Fibroblast of skin of left biceps (primary cell): ENCODE measurements at regions not wholly inside any gene's neighbourhood (a gene's known extent, or its start where the extent isn't known, plus 50 kb on each side); places are given as distances from the start of the nearest gene placed in this dataset.
A peak's percentile ranks its signal among the peaks of the same experiment; 100 is the strongest.

Source experiments
- DNase-seq, 2 experiments: peaks; one replicate each; pipeline ENCODE4 v3.0.0-alpha.2; 2013; ENCODE audit warnings: low read depth in 2 of 2

GRCh38 chr18:44582456-44582855 lies 98.2 kb upstream of the SETBP1 start:
- no peak for DNase-seq

GRCh38 chr18:44584900-44585299 lies 95.8 kb upstream of the SETBP1 start:
- DNase-seq = no peak

- no peak for DNase-seq
Observed at GRCh38 chr18:44586782-44587524, 93.7 kb upstream of the SETBP1 start.

- no peak for DNase-seq
Observed at GRCh38 chr18:44588508-44588907, 92.2 kb upstream of the SETBP1 start.

GRCh38 chr18:44589693-44590355 lies 90.9 kb upstream of the SETBP1 start:
- DNase-seq = peak; percentile 64 to 78

- DNase-seq = no peak
Observed at GRCh38 chr18:44590956-44591670, 89.6 kb upstream of the SETBP1 start.

- no peak for DNase-seq
Observed at GRCh38 chr18:44592639-44593038, 88.0 kb upstream of the SETBP1 start.

GRCh38 chr18:44594799-44595467 lies 85.8 kb upstream of the SETBP1 start:
- DNase-seq = peak; percentile 71 to 74

- no peak for DNase-seq
Observed at GRCh38 chr18:44597797-44598196, 82.9 kb upstream of the SETBP1 start.

GRCh38 chr18:44598514-44598913 lies 82.2 kb upstream of the SETBP1 start:
- no peak for DNase-seq

GRCh38 chr18:44599412-44599811 lies 81.3 kb upstream of the SETBP1 start:
- no peak for DNase-seq

GRCh38 chr18:44601447-44601846 lies 79.2 kb upstream of the SETBP1 start:
- DNase-seq = peak in 1 of 2 experiments; percentile 55

- no peak for DNase-seq
Observed at GRCh38 chr18:44602380-44602779, 78.3 kb upstream of the SETBP1 start.

GRCh38 chr18:44602845-44603244 lies 77.8 kb upstream of the SETBP1 start:
- no peak for DNase-seq

GRCh38 chr18:44609181-44609941 lies 71.3 kb upstream of the SETBP1 start:
- no peak for DNase-seq

GRCh38 chr18:44620812-44621211 lies 59.9 kb upstream of the SETBP1 start:
- DNase-seq = no peak

- no peak for DNase-seq
Observed at GRCh38 chr18:44624052-44624451, 56.6 kb upstream of the SETBP1 start.

- no peak for DNase-seq
Observed at GRCh38 chr18:44625386-44625785, 55.3 kb upstream of the SETBP1 start.

GRCh38 chr18:44626236-44626635 lies 54.5 kb upstream of the SETBP1 start:
- DNase-seq = no peak

- no peak for DNase-seq
Observed at GRCh38 chr18:44626807-44627206, 53.9 kb upstream of the SETBP1 start.

GRCh38 chr18:44627280-44627679 lies 53.4 kb upstream of the SETBP1 start:
- DNase-seq = peak; percentile 33 to 34
